Left ventricle myocardium inferior (tissue), 1 donor: ENCODE measurements at regions not wholly inside any gene's neighbourhood (a gene's known extent, or its start where the extent isn't known, plus 50 kb on each side); places are given as distances from the start of the nearest gene placed in this dataset.

Experiments used
- DNase-seq: peaks from one replicate; pipeline ENCODE4 v3.0.0-alpha.2; 2020
- H3K27ac ChIP-seq: fragments of 200-600 bp; replicated peaks from 2 replicates; pipeline ENCODE4 v1.8.0; 2021
- H3K27me3 ChIP-seq: fragments of 200-600 bp; 2 replicates; pipeline ENCODE4 v1.8.0; 2021; ENCODE audit warnings: low read depth
- H3K36me3 ChIP-seq: fragments of 200-600 bp; 2 replicates; pipeline ENCODE4 v1.8.0; 2021
- H3K4me1 ChIP-seq: fragments of 200-600 bp; 2 replicates; pipeline ENCODE4 v1.8.0; 2021
- H3K4me3 ChIP-seq: fragments of 200-600 bp; 2 replicates; pipeline ENCODE4 v1.8.0; 2021; ENCODE audit warnings: mild to moderate bottlenecking, moderate library complexity
- H3K9me3 ChIP-seq: fragments of 200-600 bp; replicated peaks from 2 replicates; pipeline ENCODE4 v1.8.0; 2021
- CTCF ChIP-seq: fragments of 200-600 bp; IDR thresholded peaks from 2 replicates; pipeline ENCODE4 v1.8.0; 2021; ENCODE audit warnings: antibody characterized with exemption, mild to moderate bottlenecking, borderline replicate concordance
- intact Hi-C: fragments of 100-400 bp; cut with micrococcal nuclease; formaldehyde crosslinking; loops from one replicate; pipeline ENCODE4 v1.11.0; 2022
- donor health status: DM: no; HTN: yes; CAD: no; lungs with severe emphysema.

- no peak for DNase-seq
- Histone ChIP-seq H3K27me3 (no peaks in the 10 kb centered on the region), H3K4me1 (peaks cover 26% of the 10 kb centered on the region), H3K36me3 (no peaks in the 10 kb centered on the region), H3K9me3 (no peaks in the 10 kb centered on the region), H3K27ac (peak overlapping the region; percentile 78), H3K4me3 (no peak overlapping the region)
- intact Hi-C loops, result no loop called here
- TF ChIP-seq CTCF, result no peak
Measured at GRCh38 chr11:45754741-45755140, 50.2 kb upstream of the SLC35C1 start.

GRCh38 chr11:45754261-45754709 lies 50.7 kb upstream of the SLC35C1 start:
- H3K27ac ChIP-seq, result peak overlapping the region; percentile 78
- intact Hi-C loops, result no loop called here
- no peaks in the 10 kb centered on the region for H3K9me3 ChIP-seq
- peak; percentile 69 for DNase-seq
- no peak for TF ChIP-seq CTCF
- no peak overlapping the region for H3K4me3 ChIP-seq
- no peaks in the 10 kb centered on the region for H3K36me3 ChIP-seq
- H3K27me3 ChIP-seq, result no peaks in the 10 kb centered on the region
- H3K4me1 ChIP-seq, result peaks cover 26% of the 10 kb centered on the region

- intact Hi-C loops, result no loop called here
- no peak for TF ChIP-seq CTCF
- Histone ChIP-seq H3K4me1 (peaks cover 26% of the 10 kb centered on the region), H3K27ac (no peak overlapping the region), H3K36me3 (no peaks in the 10 kb centered on the region), H3K27me3 (no peaks in the 10 kb centered on the region), H3K9me3 (no peaks in the 10 kb centered on the region), H3K4me3 (no peak overlapping the region)
- DNase-seq, result no peak
Measured at GRCh38 chr11:45752106-45752505, 52.8 kb upstream of the SLC35C1 start.

GRCh38 chr11:45751430-45751829 lies 53.5 kb upstream of the SLC35C1 start:
- no peak for TF ChIP-seq CTCF
- Histone ChIP-seq H3K27ac (no peak overlapping the region), H3K27me3 (no peaks in the 10 kb centered on the region), H3K36me3 (no peaks in the 10 kb centered on the region), H3K4me1 (peaks cover 26% of the 10 kb centered on the region), H3K4me3 (no peak overlapping the region), H3K9me3 (no peaks in the 10 kb centered on the region)
- DNase-seq, result no peak
- intact Hi-C loops, result no loop called here

- no peak for DNase-seq
- no peaks in the 10 kb centered on the region for H3K9me3 ChIP-seq
- intact Hi-C loops, result no loop called here
Measured at GRCh38 chr11:45750439-45750838, 54.5 kb upstream of the SLC35C1 start.

More at GRCh38 chr11:45750439-45750838, 54.5 kb upstream of the SLC35C1 start:
- no peak overlapping the region for H3K27ac ChIP-seq
- H3K4me3 ChIP-seq, result no peak overlapping the region
- H3K4me1 ChIP-seq, result peaks cover 24% of the 10 kb centered on the region
- no peak for TF ChIP-seq CTCF
- no peaks in the 10 kb centered on the region for H3K27me3 ChIP-seq
- no peaks in the 10 kb centered on the region for H3K36me3 ChIP-seq
